OCI-LY3 (cell line): ENCODE measurements at regions not wholly inside any gene's neighbourhood (a gene's known extent, or its start where the extent isn't known, plus 50 kb on each side); places are given as distances from the start of the nearest gene placed in this dataset.

Source experiments
- H2AFZ ChIP-seq: fragments of 200-600, 300-600 bp; shearing (Covaris generic); 2 replicates; pipeline ENCODE4 v1.6.0; 2014; ENCODE audit warnings: antibody characterized with exemption, low read depth, low read length
- H3K27ac ChIP-seq: fragments of 200-600, 300-600 bp; sonication (generic); 2 replicates; pipeline ENCODE4 v1.5.1; 2014; ENCODE audit warnings: mild to moderate bottlenecking, low read length, moderate library complexity, mixed read lengths
- H3K27me3 ChIP-seq: fragments of 200-600, 300-600 bp; sonication (generic); 2 replicates; pipeline ENCODE4 v1.6.1; 2014; ENCODE audit warnings: low read depth, low read length, mixed read lengths
- H3K36me3 ChIP-seq: fragments of 200-600, 300-600 bp; sonication (generic); replicated peaks from 2 replicates; pipeline ENCODE3; 2014; ENCODE audit warnings: low read depth, low read length, mixed read lengths
- H3K4me1 ChIP-seq: fragments of 300-600, 200-600 bp; sonication (generic); 2 replicates; pipeline ENCODE4 v1.6.1; 2014; ENCODE audit warnings: low read length, mixed read lengths
- H3K4me2 ChIP-seq: fragments of 200-600, 300-600 bp; sonication (generic); 2 replicates; pipeline ENCODE4 v1.6.1; 2014; ENCODE audit warnings: low read length, mixed read lengths
- H3K4me3 ChIP-seq: fragments of 300-600, 200-600 bp; sonication (generic); 2 replicates; pipeline ENCODE4 v1.5.1; 2014; ENCODE audit warnings: antibody characterized with exemption, mild to moderate bottlenecking, low read length, moderate library complexity
- H3K79me2 ChIP-seq: fragments of 300-600, 200-600 bp; shearing (Covaris generic); 2 replicates; pipeline ENCODE4 v1.6.1; 2014; ENCODE audit warnings: mild to moderate bottlenecking, low read length, mixed read lengths
- H3K9ac ChIP-seq: fragments of 300-600, 200-600 bp; shearing (Covaris generic); 2 replicates; pipeline ENCODE4 v1.6.0; 2014; ENCODE audit warnings: mild to moderate bottlenecking, low read length, moderate library complexity
- H3K9me3 ChIP-seq: fragments of 200-600, 300-600 bp; shearing (Covaris generic); 2 replicates; pipeline ENCODE4 v1.6.1; 2014; ENCODE audit warnings: low read length, mixed read lengths; ENCODE audit not compliant: insufficient read depth
- H4K20me1 ChIP-seq: fragments of 200-600, 300-600 bp; sonication (generic); 2 replicates; pipeline ENCODE4 v1.6.1; 2016; ENCODE audit warnings: low read length, mixed read lengths; ENCODE audit not compliant: insufficient read depth
- EZH2phosphoT487 ChIP-seq: fragments of 200-600 bp; shearing (Covaris generic); IDR thresholded peaks from 2 replicates; pipeline ENCODE4 v1.6.1; 2018; ENCODE audit warnings: antibody characterized with exemption, mixed run types, low read depth
- TF ChIP-seq, protein P1 (sequence below): fragments of 200-600, 300-600 bp; sonication (generic); IDR thresholded peaks from 2 replicates; pipeline ENCODE4 v1.5.1; 2014; ENCODE audit warnings: antibody characterized with exemption, low read length, low read depth

DNA sequence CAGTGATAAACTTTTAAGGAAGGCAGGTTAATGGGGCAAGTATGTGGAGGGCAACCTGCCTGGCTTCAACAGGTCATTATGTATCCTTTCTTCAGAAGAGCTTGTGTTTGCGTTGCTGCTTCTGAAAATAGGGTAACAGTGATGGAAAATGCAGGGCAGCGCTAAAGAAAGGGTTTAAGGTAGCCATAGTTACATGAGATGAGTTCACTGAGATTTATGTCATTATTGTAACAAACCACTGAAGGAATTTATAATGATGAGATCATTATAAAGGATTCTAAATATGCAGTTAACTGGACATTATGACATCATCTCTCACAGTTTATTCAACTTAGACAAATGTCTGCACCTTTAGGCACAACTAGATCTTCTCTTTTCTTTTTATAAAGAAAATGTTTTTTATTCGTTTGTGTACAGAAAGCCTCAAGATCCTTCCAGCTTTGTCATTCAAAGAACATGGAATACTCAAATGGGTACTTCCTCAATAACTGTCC, 291.6 kb upstream of the SMARCA2 start:
- Histone ChIP-seq H2AFZ (no peak overlapping the region), H3K27ac (no peak overlapping the region), H4K20me1 (no peaks in the 10 kb centered on the region), H3K36me3 (no peaks in the 10 kb centered on the region), H3K4me1 (peaks cover 15% of the 10 kb centered on the region), H3K9ac (no peak overlapping the region), H3K4me2 (no peak overlapping the region), H3K79me2 (no peaks in the 10 kb centered on the region), H3K4me3 (no peak overlapping the region), H3K27me3 (no peaks in the 10 kb centered on the region), H3K9me3 (no peaks in the 10 kb centered on the region)
- TF ChIP-seq, protein P1, sequence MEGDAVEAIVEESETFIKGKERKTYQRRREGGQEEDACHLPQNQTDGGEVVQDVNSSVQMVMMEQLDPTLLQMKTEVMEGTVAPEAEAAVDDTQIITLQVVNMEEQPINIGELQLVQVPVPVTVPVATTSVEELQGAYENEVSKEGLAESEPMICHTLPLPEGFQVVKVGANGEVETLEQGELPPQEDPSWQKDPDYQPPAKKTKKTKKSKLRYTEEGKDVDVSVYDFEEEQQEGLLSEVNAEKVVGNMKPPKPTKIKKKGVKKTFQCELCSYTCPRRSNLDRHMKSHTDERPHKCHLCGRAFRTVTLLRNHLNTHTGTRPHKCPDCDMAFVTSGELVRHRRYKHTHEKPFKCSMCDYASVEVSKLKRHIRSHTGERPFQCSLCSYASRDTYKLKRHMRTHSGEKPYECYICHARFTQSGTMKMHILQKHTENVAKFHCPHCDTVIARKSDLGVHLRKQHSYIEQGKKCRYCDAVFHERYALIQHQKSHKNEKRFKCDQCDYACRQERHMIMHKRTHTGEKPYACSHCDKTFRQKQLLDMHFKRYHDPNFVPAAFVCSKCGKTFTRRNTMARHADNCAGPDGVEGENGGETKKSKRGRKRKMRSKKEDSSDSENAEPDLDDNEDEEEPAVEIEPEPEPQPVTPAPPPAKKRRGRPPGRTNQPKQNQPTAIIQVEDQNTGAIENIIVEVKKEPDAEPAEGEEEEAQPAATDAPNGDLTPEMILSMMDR: no peak
- no peak for TF ChIP-seq EZH2phosphoT487

DNA sequence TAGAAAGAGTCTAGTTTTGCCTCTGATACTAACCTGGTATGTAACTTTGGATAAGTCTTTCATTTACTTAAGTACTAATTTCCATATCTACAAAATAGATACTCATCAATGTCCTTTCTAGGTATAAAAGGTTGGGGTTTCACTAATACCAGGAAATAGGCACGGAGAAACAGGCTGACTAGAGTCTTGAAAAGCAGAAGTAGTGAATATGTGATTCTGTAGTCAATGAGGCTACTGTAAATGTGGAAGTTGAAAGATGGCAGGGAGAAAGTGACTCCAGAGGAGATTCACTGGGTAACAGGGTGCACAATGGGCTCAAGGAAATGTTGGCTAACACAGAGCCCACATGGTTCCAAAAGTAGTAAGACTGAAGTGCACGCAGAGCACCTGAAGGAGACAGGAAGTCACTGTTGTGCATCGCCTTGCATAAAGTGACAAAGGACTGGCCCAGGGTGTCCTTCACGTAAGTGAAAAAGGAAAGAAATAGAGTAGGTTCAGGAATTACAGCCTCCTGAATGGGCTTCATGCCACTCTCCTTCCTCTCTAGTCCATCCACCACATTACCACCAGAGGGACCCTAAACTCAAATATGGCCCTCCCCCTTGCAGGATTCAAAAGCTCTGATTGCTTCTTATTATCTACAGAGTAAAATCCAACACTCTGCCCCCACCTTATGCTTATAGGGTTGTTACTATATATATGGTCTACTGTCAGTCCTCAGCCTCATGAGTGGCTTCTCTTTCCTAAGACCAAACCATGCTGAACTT, 288.0 kb upstream of the SMARCA2 start:
- Histone ChIP-seq H3K4me2 (peak overlapping the region; percentile 71), H3K4me1 (peaks cover 15% of the 10 kb centered on the region), H3K9ac (peak overlapping the region; percentile 45; the same call in 1 of the 2 replicates), H2AFZ (peak overlapping the region; percentile 64), H3K4me3 (peak overlapping the region; percentile 32; the same call in 1 of the 2 replicates), H3K27ac (peak overlapping the region; percentile 57), H3K27me3 (no peaks in the 10 kb centered on the region), H3K79me2 (no peaks in the 10 kb centered on the region), H3K9me3 (no peaks in the 10 kb centered on the region), H3K36me3 (no peaks in the 10 kb centered on the region), H4K20me1 (no peaks in the 10 kb centered on the region)
- TF ChIP-seq, protein P1: peak; percentile 33
- no peak for TF ChIP-seq EZH2phosphoT487

DNA sequence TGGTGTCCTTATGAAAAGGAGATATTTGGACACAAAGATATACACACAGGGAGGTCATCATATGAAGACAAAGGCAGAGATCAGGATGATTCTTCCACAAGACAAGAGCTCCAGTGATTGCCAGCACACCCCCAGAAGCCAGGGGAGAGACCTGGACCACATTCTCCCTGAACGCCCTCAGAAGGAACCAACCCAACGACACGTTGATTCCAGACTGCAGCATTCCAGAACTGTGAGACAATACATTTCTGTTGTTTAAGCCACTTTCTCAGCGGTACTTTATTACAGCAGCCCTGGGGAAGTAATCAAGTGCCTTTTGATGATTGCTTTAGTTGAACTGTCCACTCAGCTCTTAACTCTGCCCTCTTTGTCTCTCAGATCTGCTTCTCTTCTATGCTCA, 285.5 kb upstream of the SMARCA2 start:
- no peaks in the 10 kb centered on the region for H3K79me2 ChIP-seq
- no peak overlapping the region for H3K9ac ChIP-seq
- no peak for TF ChIP-seq EZH2phosphoT487
- TF ChIP-seq, protein P1: no peak
- no peak overlapping the region for H3K4me2 ChIP-seq
- no peak overlapping the region for H3K27ac ChIP-seq
- no peaks in the 10 kb centered on the region for H3K9me3 ChIP-seq
- no peaks in the 10 kb centered on the region for H3K36me3 ChIP-seq
- H2AFZ ChIP-seq: no peak overlapping the region
- H3K4me3 ChIP-seq: no peak overlapping the region
- peaks cover 22% of the 10 kb centered on the region for H3K4me1 ChIP-seq
- no peaks in the 10 kb centered on the region for H4K20me1 ChIP-seq
- no peaks in the 10 kb centered on the region for H3K27me3 ChIP-seq

DNA sequence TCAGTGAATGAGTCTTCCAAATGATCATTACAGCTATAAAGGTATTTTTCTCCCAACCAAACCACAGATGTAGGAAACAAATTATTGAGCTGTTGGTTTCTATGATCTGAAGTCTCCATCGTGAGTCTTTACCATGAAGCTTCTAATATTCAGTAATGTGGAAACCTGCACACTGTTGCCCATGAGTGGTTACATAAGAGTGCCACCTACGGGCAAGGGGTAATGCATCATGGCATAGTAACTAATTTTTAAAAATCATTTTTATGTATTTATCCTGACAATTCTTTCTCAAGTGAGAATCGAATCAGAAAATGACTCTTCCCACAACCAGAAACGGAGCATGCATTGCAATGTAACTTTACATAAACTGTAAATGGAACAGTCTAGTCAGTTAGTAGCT, 282.5 kb upstream of the SMARCA2 start:
- H3K27ac ChIP-seq: no peak overlapping the region
- H3K4me1 ChIP-seq: peaks cover 7% of the 10 kb centered on the region
- TF ChIP-seq, protein P1: peak; percentile 88
- no peak for TF ChIP-seq EZH2phosphoT487
- H3K9ac ChIP-seq: no peak overlapping the region
- H3K79me2 ChIP-seq: no peaks in the 10 kb centered on the region
- H3K9me3 ChIP-seq: no peaks in the 10 kb centered on the region
- no peaks in the 10 kb centered on the region for H4K20me1 ChIP-seq
- peak overlapping the region; percentile 44 for H2AFZ ChIP-seq
- H3K4me2 ChIP-seq: peak overlapping the region; percentile 27
- H3K36me3 ChIP-seq: no peaks in the 10 kb centered on the region
- no peaks in the 10 kb centered on the region for H3K27me3 ChIP-seq
- H3K4me3 ChIP-seq: no peak overlapping the region
